ENCODE measurements at regions not wholly inside any gene's neighbourhood (a gene's known extent, or its start where the extent isn't known, plus 50 kb on each side); places are given as distances from the start of the nearest gene placed in this dataset.

DNA sequence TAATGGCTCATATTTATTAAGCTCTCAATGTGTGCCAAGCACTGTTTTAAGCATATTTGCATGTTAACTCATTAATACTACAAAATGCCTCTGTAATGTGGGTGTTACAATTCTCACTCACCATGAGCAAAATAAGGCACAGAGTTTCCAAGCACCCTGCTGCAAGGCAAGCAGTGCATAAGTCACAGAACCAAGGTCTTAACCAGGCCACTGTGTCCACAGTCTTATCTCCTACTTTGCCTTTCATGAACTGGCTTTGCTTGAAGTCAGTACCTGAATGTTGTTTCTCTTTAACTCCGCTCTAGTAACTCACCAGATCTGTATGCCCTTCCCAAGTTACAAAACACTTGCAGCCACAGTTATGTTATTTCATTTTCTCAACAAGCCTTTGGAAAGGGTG is 1372.7 kb downstream of the AACS start:
- TF ChIP-seq POLR2A (IDR thresholded peaks at IDR 0.05) = no peak
- TF ChIP-seq, protein P1, sequence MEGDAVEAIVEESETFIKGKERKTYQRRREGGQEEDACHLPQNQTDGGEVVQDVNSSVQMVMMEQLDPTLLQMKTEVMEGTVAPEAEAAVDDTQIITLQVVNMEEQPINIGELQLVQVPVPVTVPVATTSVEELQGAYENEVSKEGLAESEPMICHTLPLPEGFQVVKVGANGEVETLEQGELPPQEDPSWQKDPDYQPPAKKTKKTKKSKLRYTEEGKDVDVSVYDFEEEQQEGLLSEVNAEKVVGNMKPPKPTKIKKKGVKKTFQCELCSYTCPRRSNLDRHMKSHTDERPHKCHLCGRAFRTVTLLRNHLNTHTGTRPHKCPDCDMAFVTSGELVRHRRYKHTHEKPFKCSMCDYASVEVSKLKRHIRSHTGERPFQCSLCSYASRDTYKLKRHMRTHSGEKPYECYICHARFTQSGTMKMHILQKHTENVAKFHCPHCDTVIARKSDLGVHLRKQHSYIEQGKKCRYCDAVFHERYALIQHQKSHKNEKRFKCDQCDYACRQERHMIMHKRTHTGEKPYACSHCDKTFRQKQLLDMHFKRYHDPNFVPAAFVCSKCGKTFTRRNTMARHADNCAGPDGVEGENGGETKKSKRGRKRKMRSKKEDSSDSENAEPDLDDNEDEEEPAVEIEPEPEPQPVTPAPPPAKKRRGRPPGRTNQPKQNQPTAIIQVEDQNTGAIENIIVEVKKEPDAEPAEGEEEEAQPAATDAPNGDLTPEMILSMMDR (IDR thresholded peaks at IDR 0.05) = no peak
